ENCODE measurements at regions not wholly inside any gene's neighbourhood (a gene's known extent, or its start where the extent isn't known, plus 50 kb on each side); places are given as distances from the start of the nearest gene placed in this dataset.

DNA sequence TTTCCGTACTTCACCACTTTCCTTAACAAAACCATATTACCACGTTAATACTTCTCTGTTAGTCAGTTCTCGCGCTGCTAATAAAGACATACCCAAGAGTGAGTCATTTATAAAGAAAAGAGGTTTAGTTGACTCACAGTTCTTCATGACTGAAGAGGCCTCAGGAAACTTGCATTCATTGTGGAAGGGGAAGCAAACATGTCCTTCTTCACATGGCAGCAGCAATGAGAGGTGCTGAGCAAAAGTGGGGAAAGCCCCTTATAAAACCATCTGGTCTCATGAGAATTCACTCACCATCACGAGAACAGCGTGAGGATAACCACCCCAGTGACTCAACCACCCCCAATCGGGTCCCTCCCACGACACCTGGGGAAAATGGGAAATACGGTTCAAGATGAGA, 289.8 kb upstream of the CLNK start:
- no peak overlapping the region for H3K4me3 ChIP-seq (ENCODE audit: low read depth, low read length)
- TF ChIP-seq, protein P1, sequence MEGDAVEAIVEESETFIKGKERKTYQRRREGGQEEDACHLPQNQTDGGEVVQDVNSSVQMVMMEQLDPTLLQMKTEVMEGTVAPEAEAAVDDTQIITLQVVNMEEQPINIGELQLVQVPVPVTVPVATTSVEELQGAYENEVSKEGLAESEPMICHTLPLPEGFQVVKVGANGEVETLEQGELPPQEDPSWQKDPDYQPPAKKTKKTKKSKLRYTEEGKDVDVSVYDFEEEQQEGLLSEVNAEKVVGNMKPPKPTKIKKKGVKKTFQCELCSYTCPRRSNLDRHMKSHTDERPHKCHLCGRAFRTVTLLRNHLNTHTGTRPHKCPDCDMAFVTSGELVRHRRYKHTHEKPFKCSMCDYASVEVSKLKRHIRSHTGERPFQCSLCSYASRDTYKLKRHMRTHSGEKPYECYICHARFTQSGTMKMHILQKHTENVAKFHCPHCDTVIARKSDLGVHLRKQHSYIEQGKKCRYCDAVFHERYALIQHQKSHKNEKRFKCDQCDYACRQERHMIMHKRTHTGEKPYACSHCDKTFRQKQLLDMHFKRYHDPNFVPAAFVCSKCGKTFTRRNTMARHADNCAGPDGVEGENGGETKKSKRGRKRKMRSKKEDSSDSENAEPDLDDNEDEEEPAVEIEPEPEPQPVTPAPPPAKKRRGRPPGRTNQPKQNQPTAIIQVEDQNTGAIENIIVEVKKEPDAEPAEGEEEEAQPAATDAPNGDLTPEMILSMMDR (conservative IDR thresholded peaks at IDR 0.05; ENCODE audit: low read depth, low read length), result no peak
- no peak for DNase-seq (ENCODE audit: low read depth)

DNA sequence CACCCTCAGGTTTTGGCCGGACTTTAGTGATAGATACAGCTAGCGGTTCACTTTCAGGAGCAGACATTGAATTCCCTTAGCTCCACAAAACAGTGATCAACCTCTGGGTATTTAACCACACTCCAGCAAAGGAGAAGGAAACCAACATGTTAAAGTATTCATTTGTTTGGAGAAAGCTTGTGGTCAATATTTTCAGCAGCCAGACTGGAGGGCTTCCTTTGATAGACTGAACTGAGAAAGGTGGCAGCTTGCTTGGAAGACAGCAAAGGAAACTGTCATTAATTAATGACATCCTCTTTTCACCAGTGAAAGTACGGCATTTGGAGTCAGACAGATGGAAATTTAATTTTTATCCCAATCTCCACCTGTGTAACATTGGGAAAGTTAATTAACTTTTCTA, 289.1 kb upstream of the CLNK start:
- H3K4me3 ChIP-seq (ENCODE audit: low read depth, low read length), result no peak overlapping the region
- DNase-seq (ENCODE audit: low read depth), result no peak
- TF ChIP-seq, protein P1 (conservative IDR thresholded peaks at IDR 0.05; ENCODE audit: low read depth, low read length), result no peak

DNA sequence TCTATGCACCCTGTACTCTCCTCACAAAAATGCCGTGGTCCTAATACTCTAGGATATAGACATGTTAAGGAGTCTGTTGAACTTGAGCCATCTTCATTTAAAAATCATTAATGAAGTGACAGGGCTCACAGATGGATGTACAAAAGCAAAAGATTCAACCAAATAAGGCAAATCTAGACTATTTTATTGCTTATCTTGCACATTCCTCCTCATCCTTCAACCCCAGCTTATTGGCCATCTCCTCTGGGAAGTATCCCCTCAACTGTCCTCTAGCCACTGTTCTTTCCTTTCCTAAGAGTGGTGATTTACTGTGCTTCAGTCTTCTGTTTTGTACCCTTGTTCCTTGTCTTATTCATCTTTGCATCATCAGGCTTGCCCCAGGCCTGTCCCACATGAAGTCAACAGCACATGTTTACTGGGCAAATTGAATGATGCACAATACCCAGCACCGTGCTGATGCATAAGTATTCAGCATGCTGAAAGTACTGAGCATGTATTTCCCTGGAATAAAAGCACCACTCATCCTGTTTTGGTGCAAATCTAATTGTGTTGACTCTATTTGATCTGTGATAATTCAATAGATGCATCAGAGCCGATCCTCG, 287.3 kb upstream of the CLNK start:
- H3K4me3 ChIP-seq (ENCODE audit: low read depth, low read length), result no peak overlapping the region
- TF ChIP-seq, protein P1 (conservative IDR thresholded peaks at IDR 0.05; ENCODE audit: low read depth, low read length), result no peak
- no peak for DNase-seq (ENCODE audit: low read depth)

- TF ChIP-seq, protein P1 (conservative IDR thresholded peaks at IDR 0.05; ENCODE audit: low read depth, low read length), result no peak
- no peak overlapping the region for H3K4me3 ChIP-seq (ENCODE audit: low read depth, low read length)
- DNase-seq (ENCODE audit: low read depth), result peak; percentile 4
Observed at GRCh38 chr4:10965196-10965595, 280.6 kb upstream of the CLNK start.

DNA sequence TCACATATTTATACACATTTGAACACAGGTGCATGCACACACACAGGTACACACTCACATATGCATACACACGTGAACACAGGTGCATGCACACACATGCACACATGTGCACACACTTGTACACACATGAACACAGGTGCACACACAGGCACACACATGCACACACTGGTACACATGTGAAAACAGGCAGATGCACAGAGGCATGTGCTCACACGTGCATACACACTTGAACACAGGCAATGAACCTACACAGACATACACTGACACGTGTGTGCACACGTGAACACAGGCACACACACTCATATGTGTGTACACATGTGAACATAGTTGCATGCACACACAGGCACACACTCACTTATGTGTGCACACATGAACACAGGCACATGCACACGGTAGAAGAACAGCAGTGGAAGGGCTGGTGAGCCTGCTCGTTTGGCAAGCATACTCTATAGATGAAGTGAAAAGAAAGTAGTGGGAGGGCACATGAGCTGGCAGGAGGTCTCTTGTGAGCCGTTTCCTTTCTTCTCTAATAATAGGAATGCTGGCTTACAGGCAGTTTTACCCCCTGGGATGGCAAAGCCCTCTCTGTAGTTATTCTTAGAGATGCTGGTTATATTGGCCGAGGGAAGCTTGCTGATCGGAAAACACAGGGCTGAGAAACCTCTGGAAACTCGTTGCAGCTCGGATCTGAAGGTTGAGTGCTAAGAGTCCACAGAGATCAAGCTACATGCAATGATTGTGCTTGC, 279.6 kb upstream of the CLNK start:
- no peak overlapping the region for H3K4me3 ChIP-seq (ENCODE audit: low read depth, low read length)
- peak; percentile 4 for DNase-seq (ENCODE audit: low read depth)
- TF ChIP-seq, protein P1 (conservative IDR thresholded peaks at IDR 0.05; ENCODE audit: low read depth, low read length), result no peak

DNA sequence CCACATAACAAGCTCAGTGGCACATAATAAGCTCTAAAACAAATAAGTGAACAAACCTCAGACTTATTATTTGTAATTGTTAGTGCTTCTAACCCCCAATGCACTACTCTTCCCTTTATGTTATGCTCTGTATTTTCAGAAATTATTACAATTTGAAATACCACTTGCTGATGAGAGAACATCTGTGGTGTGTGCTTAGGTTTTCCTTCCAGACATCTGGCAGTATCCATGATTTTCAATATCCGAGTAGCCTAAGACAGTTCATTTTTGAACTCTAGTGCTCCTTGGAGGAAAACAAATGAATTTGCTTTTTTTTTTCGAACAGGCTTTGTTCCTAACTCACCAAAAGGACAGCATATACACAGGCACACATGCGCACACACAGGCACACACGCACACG, 278.7 kb upstream of the CLNK start:
- no peak overlapping the region for H3K4me3 ChIP-seq (ENCODE audit: low read depth, low read length)
- TF ChIP-seq, protein P1 (conservative IDR thresholded peaks at IDR 0.05; ENCODE audit: low read depth, low read length), result no peak
- DNase-seq (ENCODE audit: low read depth), result no peak

DNA sequence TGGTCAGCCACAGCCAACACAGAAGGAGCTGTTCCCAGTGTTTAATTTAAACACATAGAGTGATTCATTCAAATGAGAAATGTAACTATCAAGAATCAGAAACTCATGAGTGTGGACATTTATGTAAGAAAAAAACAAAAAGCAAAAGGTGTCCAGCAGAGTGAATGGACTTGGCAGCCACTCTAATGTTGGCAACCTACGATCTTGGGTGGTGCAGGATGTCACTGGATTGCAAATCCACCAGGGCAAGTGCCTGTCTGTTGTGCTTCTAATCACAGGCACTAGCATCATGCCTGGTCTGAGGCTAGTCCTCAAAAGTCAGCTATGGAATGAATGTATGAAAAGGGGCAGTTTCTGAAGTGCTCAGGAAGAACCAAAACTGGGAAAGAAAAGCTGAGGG, 277.7 kb upstream of the CLNK start:
- TF ChIP-seq, protein P1 (conservative IDR thresholded peaks at IDR 0.05; ENCODE audit: low read depth, low read length), result no peak
- no peak for DNase-seq (ENCODE audit: low read depth)
- H3K4me3 ChIP-seq (ENCODE audit: low read depth, low read length), result no peak overlapping the region

All from choroid plexus epithelial cell (primary cell).